ENCODE measurements at regions not wholly inside any gene's neighbourhood (a gene's known extent, or its start where the extent isn't known, plus 50 kb on each side); places are given as distances from the start of the nearest gene placed in this dataset.

GRCh38 chr6:9933677-9934076, 481.2 kb downstream of the TFAP2A start:
- Mint-ChIP-seq H3K27ac (no peak overlapping the region), H3K4me3 (no peak overlapping the region), H3K4me1 (peaks cover 0 to 1% (median 0%) of the 10 kb centered on the region in 3 donors), H3K36me3 (no peaks in the 10 kb centered on the region), H3K27me3 (no peaks in the 10 kb centered on the region), H3K9me3 (peaks cover 0 to 9% (median 6%) of the 10 kb centered on the region in 3 donors)

GRCh38 chr6:9927275-9927674, 487.6 kb downstream of the TFAP2A start:
- H3K4me3 Mint-ChIP-seq = no peak overlapping the region

DNA sequence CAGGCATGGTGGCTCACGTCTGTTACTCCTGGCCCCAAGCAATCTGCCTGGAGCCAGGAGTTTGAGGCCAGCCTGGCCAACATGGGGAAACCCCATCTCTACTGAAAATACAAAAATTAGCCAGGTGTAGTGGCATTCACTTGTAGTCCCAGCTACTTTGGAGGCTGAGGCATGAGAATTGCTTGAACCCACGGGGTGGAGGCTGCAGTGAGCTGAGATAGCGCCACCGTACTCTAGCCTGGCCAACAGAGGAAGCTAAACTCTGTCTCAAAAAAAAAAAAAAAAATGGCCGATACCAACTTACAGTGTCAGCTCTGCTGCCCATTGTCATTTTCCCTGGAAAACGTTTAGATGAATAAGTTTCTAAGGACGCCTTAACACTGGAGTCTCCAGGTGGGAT, 489.9 kb downstream of the TFAP2A start:
- Mint-ChIP-seq H3K27me3 (no peaks in the 10 kb centered on the region), H3K4me1 (no peaks in the 10 kb centered on the region), H3K4me3 (no peak overlapping the region), H3K36me3 (no peaks in the 10 kb centered on the region), H3K9me3 (peaks cover 3 to 4% (median 3%) of the 10 kb centered on the region in 3 donors), H3K27ac (no peak overlapping the region)

More at GRCh38 chr6:9927275-9927674, 487.6 kb downstream of the TFAP2A start:
- Mint-ChIP-seq H3K36me3 (no peaks in the 10 kb centered on the region), H3K27me3 (no peaks in the 10 kb centered on the region), H3K27ac (no peak overlapping the region), H3K9me3 (peaks cover 3 to 6% (median 3%) of the 10 kb centered on the region in 3 donors), H3K4me1 (no peaks in the 10 kb centered on the region)

DNA sequence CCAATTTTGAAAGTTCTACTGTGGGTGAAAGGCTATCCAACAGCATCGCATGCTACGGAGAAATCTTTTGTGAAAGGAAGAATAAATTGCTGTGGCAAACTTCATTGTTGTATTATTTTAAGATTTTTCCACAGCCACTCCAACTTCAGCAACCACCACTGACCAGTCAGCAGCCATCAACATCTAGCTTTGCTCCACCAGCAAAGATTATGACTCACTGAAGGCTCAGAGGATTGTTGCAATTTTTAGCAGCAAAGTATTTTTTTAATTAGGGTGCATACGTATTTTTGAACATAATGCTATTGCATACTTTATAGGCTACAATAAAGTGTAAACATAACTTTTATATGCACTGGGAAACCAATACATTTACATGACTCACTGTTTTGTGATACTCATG, 493.5 kb downstream of the TFAP2A start:
- Mint-ChIP-seq H3K36me3 (no peaks in the 10 kb centered on the region), H3K4me3 (no peak overlapping the region), H3K27me3 (no peaks in the 10 kb centered on the region), H3K9me3 (peaks cover 0 to 4% (median 0%) of the 10 kb centered on the region in 3 donors), H3K4me1 (no peaks in the 10 kb centered on the region), H3K27ac (no peak overlapping the region)

- peaks cover 0 to 2% (median 0%) of the 10 kb centered on the region in 3 donors for H3K9me3 Mint-ChIP-seq
- no peaks in the 10 kb centered on the region for H3K27me3 Mint-ChIP-seq
- H3K27ac Mint-ChIP-seq = no peak overlapping the region
- H3K4me3 Mint-ChIP-seq = no peak overlapping the region
- no peaks in the 10 kb centered on the region for H3K4me1 Mint-ChIP-seq
- H3K36me3 Mint-ChIP-seq = no peaks in the 10 kb centered on the region
Observed at GRCh38 chr6:9914951-9915350, 499.9 kb downstream of the TFAP2A start.

DNA sequence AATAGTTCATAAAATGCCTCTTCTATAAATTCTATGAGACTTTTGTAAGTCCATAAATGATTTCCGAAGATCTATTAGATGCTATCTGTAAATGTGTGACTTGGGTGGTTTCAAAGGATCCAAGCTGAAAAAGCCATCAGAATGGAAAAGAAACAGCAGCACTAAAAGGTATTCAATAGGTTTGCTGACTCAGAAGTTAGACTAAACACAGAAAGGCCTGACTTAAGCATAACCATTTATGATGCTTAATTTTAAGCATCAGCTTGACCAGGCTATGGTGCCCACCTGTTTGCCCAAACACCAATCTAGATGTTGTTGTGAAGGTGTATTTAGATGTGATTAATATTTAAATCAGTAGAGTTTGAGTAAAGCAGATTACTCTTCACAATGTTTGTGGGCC, 513.5 kb downstream of the TFAP2A start:
- H3K4me1 Mint-ChIP-seq = no peaks in the 10 kb centered on the region

DNA sequence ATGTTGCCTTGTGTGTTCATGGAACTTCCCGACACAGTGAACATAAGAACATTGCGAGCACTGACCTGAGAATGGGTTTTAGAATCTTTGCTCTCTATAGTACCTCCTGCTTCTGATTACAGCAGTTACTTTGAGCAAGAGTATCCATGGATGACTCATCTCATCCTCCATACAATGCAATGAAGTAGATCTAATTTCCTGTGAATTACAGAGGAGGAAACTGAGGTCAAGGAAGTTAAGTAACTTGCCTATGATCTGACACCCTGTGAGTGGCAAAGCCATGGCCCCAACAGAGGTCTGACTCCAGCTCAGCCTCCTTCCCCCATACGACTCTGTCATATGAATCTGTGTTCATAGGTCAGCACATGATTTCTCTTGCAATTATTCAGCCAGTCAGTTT, 518.1 kb downstream of the TFAP2A start:
- Mint-ChIP-seq H3K36me3 (no peaks in the 10 kb centered on the region), H3K9me3 (peaks cover 0 to 4% (median 2%) of the 10 kb centered on the region in 3 donors), H3K4me1 (no peaks in the 10 kb centered on the region), H3K27me3 (no peaks in the 10 kb centered on the region), H3K4me3 (no peak overlapping the region), H3K27ac (no peak overlapping the region)

More for the DNA sequence above, 513.5 kb downstream of the TFAP2A start:
- peaks cover 0 to 4% (median 2%) of the 10 kb centered on the region in 3 donors for H3K9me3 Mint-ChIP-seq
- H3K27ac Mint-ChIP-seq = no peak overlapping the region
- H3K36me3 Mint-ChIP-seq = no peaks in the 10 kb centered on the region
- no peaks in the 10 kb centered on the region for H3K27me3 Mint-ChIP-seq
- H3K4me3 Mint-ChIP-seq = no peak overlapping the region

GRCh38 chr6:9890893-9891292, 524.0 kb downstream of the TFAP2A start:
- Mint-ChIP-seq H3K4me3 (no peak overlapping the region), H3K27me3 (no peaks in the 10 kb centered on the region), H3K27ac (no peak overlapping the region), H3K9me3 (peaks cover 0 to 15% (median 2%) of the 10 kb centered on the region in 3 donors), H3K4me1 (no peaks in the 10 kb centered on the region), H3K36me3 (peaks cover 2% of the 10 kb centered on the region)

- Mint-ChIP-seq H3K36me3 (peaks cover 2% of the 10 kb centered on the region), H3K27me3 (no peaks in the 10 kb centered on the region), H3K4me1 (no peaks in the 10 kb centered on the region), H3K4me3 (no peak overlapping the region), H3K27ac (no peak overlapping the region), H3K9me3 (peaks cover 0 to 15% (median 3%) of the 10 kb centered on the region in 3 donors)
Observed at GRCh38 chr6:9890469-9890868, 524.4 kb downstream of the TFAP2A start.

- no peak overlapping the region for H3K27ac Mint-ChIP-seq
- peaks cover 4 to 12% (median 9%) of the 10 kb centered on the region in 3 donors for H3K9me3 Mint-ChIP-seq
- H3K27me3 Mint-ChIP-seq = no peaks in the 10 kb centered on the region
- no peaks in the 10 kb centered on the region for H3K4me1 Mint-ChIP-seq
- no peak overlapping the region for H3K4me3 Mint-ChIP-seq
- no peaks in the 10 kb centered on the region for H3K36me3 Mint-ChIP-seq
Observed at GRCh38 chr6:9878535-9878934, 536.3 kb downstream of the TFAP2A start.

- H3K9me3 Mint-ChIP-seq = peaks cover 4 to 9% (median 5%) of the 10 kb centered on the region in 3 donors
- no peaks in the 10 kb centered on the region for H3K27me3 Mint-ChIP-seq
- H3K4me1 Mint-ChIP-seq = peaks cover 0 to 1% (median 0%) of the 10 kb centered on the region in 3 donors
- no peak overlapping the region for H3K4me3 Mint-ChIP-seq
- H3K27ac Mint-ChIP-seq = no peak overlapping the region
- no peaks in the 10 kb centered on the region for H3K36me3 Mint-ChIP-seq
Observed at GRCh38 chr6:9875605-9876353, 539.1 kb downstream of the TFAP2A start.

GRCh38 chr6:9862603-9863167, 552.2 kb downstream of the TFAP2A start:
- H3K36me3 Mint-ChIP-seq = no peaks in the 10 kb centered on the region
- no peaks in the 10 kb centered on the region for H3K27me3 Mint-ChIP-seq
- H3K4me1 Mint-ChIP-seq = no peaks in the 10 kb centered on the region
- no peak overlapping the region for H3K4me3 Mint-ChIP-seq
- H3K9me3 Mint-ChIP-seq = peaks cover 8 to 31% (median 14%) of the 10 kb centered on the region in 3 donors
- no peak overlapping the region for H3K27ac Mint-ChIP-seq

- Mint-ChIP-seq H3K4me1 (no peaks in the 10 kb centered on the region), H3K27ac (no peak overlapping the region), H3K9me3 (peaks cover 17 to 36% (median 18%) of the 10 kb centered on the region in 3 donors), H3K4me3 (no peak overlapping the region), H3K27me3 (no peaks in the 10 kb centered on the region), H3K36me3 (no peaks in the 10 kb centered on the region)
Observed at GRCh38 chr6:9851541-9852380, 563.1 kb downstream of the TFAP2A start.

GRCh38 chr6:9851006-9851405, 563.9 kb downstream of the TFAP2A start:
- Mint-ChIP-seq H3K27ac (no peak overlapping the region), H3K4me1 (no peaks in the 10 kb centered on the region), H3K27me3 (no peaks in the 10 kb centered on the region), H3K4me3 (no peak overlapping the region), H3K36me3 (no peaks in the 10 kb centered on the region), H3K9me3 (peaks cover 17 to 36% (median 18%) of the 10 kb centered on the region in 3 donors)

DNA sequence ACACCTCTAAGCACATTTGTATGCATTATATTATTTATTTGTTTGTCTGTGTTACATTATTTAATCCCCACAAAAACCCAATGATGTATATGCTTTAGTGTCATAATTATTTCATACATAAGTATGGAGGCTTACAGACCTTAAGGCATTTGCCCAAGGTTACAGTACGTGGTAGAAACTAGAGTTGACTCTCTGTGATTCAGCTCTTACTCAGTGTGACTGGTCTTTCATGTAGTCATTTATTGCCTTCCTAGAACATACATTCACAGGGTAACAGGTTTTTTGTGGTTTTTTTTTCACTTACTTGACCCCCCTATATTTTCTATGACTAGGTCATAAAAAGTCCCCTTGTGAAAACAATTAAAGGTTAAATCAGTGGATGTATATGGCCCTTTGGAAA, 566.8 kb downstream of the TFAP2A start:
- Mint-ChIP-seq H3K4me3 (no peak overlapping the region), H3K36me3 (no peaks in the 10 kb centered on the region), H3K27ac (no peak overlapping the region), H3K4me1 (no peaks in the 10 kb centered on the region), H3K27me3 (no peaks in the 10 kb centered on the region), H3K9me3 (peaks cover 10 to 21% (median 17%) of the 10 kb centered on the region in 3 donors)
